ENCODE measurements at regions not wholly inside any gene's neighbourhood (a gene's known extent, or its start where the extent isn't known, plus 50 kb on each side); places are given as distances from the start of the nearest gene placed in this dataset.

DNA sequence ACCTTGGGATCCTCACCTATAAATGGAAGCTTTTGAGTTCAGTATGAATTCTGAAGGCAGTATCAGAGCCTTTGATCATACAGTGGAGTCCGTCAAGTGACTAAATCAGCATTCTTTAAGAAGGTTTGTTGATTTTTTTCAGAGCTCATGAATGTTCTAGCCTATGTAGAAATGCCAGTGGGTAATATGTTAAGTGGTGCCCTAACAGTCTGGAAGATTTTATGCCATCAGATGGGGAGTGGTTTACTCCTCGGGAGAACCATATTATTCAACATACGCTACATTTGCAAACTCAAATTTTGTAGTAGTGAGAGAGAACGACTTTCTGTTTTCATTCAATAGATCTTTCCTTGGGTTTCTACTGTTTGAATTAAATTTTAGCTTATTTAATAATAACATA is 225.0 kb upstream of the ACVR2A start:
- TF ChIP-seq, protein P1, sequence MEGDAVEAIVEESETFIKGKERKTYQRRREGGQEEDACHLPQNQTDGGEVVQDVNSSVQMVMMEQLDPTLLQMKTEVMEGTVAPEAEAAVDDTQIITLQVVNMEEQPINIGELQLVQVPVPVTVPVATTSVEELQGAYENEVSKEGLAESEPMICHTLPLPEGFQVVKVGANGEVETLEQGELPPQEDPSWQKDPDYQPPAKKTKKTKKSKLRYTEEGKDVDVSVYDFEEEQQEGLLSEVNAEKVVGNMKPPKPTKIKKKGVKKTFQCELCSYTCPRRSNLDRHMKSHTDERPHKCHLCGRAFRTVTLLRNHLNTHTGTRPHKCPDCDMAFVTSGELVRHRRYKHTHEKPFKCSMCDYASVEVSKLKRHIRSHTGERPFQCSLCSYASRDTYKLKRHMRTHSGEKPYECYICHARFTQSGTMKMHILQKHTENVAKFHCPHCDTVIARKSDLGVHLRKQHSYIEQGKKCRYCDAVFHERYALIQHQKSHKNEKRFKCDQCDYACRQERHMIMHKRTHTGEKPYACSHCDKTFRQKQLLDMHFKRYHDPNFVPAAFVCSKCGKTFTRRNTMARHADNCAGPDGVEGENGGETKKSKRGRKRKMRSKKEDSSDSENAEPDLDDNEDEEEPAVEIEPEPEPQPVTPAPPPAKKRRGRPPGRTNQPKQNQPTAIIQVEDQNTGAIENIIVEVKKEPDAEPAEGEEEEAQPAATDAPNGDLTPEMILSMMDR (IDR thresholded peaks at IDR 0.05), result no peak
- TF ChIP-seq POLR2A (IDR thresholded peaks at IDR 0.05), result no peak

All from Peyer's patch (tissue), 4 donors.